ENCODE measurements at regions not wholly inside any gene's neighbourhood (a gene's known extent, or its start where the extent isn't known, plus 50 kb on each side); places are given as distances from the start of the nearest gene placed in this dataset.

DNA sequence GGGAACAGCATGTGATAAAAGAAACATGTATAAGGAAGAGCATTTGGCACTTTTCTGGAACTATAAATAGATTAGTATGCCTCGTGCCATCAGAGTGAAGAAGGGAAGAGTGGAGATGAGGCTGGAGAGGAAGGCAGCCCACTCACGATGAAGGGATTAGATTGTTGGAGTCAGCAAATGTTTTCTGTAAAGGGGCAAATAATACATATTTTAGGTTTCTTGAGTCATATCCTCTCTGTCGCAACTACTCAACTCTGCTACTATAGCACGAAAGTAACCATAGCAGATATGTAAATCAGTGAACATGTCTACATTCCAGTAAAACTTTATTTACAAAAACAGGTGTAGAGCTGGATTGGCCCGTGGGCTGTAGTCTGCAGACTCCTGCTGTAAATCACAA lies 147.8 kb downstream of the TENT5C start:
- H3K4me1 Mint-ChIP-seq (ENCODE audit: insufficient read depth, unreplicated experiment) = peaks cover 12% of the 10 kb centered on the region
- no peak overlapping the region for H3K4me3 Mint-ChIP-seq (ENCODE audit: unreplicated experiment)
- no TSS peak for BruUV-seq (replicated peaks)
- no peaks in the 10 kb centered on the region for H3K36me3 Mint-ChIP-seq (ENCODE audit: insufficient read depth, unreplicated experiment)
- ChIA-PET CTCF (interaction anchor here (0.6 to 10.7 kb wide), 54 partner anchors 8 to 634 kb away, joined by 3 to 395 read pairs (median 4); partner anchors contain the start of gene TENT5C), POLR2A (interaction anchor here (0.8 to 1.5 kb wide), 6 partner anchors 97 to 246 kb away, joined by 3 to 12 read pairs (median 3); no protein-coding TSS in a partner anchor)
- TF ChIP-seq, protein P1, sequence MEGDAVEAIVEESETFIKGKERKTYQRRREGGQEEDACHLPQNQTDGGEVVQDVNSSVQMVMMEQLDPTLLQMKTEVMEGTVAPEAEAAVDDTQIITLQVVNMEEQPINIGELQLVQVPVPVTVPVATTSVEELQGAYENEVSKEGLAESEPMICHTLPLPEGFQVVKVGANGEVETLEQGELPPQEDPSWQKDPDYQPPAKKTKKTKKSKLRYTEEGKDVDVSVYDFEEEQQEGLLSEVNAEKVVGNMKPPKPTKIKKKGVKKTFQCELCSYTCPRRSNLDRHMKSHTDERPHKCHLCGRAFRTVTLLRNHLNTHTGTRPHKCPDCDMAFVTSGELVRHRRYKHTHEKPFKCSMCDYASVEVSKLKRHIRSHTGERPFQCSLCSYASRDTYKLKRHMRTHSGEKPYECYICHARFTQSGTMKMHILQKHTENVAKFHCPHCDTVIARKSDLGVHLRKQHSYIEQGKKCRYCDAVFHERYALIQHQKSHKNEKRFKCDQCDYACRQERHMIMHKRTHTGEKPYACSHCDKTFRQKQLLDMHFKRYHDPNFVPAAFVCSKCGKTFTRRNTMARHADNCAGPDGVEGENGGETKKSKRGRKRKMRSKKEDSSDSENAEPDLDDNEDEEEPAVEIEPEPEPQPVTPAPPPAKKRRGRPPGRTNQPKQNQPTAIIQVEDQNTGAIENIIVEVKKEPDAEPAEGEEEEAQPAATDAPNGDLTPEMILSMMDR (IDR thresholded peaks at IDR 0.05; ENCODE audit: unreplicated experiment) = no peak
- peak; percentile 46 for DNase-seq (ENCODE audit: unreplicated experiment)
- intact Hi-C loops (cut with micrococcal nuclease) = loop anchor here (1.0 to 5.0 kb wide), 4 partner anchors 148 to 686 kb away; no protein-coding TSS in a partner anchor
- no peaks in the 10 kb centered on the region for H3K27me3 Mint-ChIP-seq (ENCODE audit: insufficient read depth, unreplicated experiment)
- no peak overlapping the region for H3K27ac Mint-ChIP-seq (ENCODE audit: low read depth, unreplicated experiment)
- H3K9me3 Mint-ChIP-seq (ENCODE audit: unreplicated experiment) = no peaks in the 10 kb centered on the region

DNA sequence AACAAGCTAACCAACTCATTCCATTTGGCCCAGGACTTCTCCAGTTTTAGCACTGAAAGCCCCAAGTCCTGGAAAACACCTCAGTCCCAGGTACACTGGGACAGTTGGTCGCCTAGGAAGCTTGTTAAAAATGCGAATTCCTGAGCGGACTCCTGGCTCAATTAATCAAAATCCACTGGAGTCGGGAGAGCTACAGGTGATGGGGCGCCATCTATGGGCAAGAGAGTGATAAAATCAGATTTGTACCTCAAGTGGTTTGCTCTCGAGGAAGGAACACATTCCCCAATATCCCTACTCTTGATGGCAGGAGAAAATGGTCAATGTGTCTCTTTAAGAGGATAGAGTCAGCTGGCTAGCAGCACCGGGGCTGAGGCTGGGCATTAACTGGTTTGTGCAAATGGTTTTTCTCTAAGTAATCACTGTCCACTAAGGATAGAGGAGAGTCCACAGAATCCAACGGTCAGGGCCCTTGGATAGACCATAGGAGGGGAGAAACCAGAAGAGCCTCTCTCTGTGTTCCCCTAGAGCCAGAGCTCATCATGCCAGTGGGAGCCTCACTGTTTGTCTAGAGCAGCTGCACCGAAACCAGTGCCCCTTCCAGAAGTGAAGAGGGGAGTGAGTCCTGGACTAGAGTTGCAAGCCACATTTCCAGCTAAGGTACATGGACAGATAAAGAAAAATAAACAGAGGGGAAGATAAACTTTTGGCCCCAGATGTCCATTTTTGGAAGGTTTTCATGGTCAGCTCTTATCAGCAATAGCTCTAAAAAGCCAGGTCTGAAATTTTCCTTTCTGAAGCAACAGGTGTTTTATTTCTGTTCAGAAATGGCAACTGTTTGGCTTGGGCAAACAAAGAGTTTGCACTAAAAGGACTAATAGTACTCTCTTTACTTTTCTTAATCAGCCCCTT lies 148.5 kb downstream of the TENT5C start:
- Mint-ChIP-seq H3K9me3 (ENCODE audit: unreplicated experiment) (no peaks in the 10 kb centered on the region), H3K27me3 (ENCODE audit: insufficient read depth, unreplicated experiment) (no peaks in the 10 kb centered on the region), H3K27ac (ENCODE audit: low read depth, unreplicated experiment) (no peak overlapping the region), H3K4me3 (ENCODE audit: unreplicated experiment) (no peak overlapping the region), H3K36me3 (ENCODE audit: insufficient read depth, unreplicated experiment) (no peaks in the 10 kb centered on the region), H3K4me1 (ENCODE audit: insufficient read depth, unreplicated experiment) (peaks cover 17% of the 10 kb centered on the region)
- intact Hi-C loops (cut with micrococcal nuclease) = loop anchor here (1.0 to 5.0 kb wide), 3 partner anchors 219 to 687 kb away; no protein-coding TSS in a partner anchor
- peak; percentile 83 for DNase-seq (ENCODE audit: unreplicated experiment)
- BruUV-seq (replicated peaks) = no TSS peak
- POLR2A ChIA-PET = interaction anchor here (0.8 to 1.5 kb wide), 8 partner anchors 13 to 247 kb away, joined by 3 to 12 read pairs (median 3); no protein-coding TSS in a partner anchor
- CTCF ChIA-PET = interaction anchor here (0.6 to 10.7 kb wide), 66 partner anchors 9 to 685 kb away, joined by 3 to 395 read pairs (median 4); partner anchors contain the start of gene TENT5C
- TF ChIP-seq, protein P1 (IDR thresholded peaks at IDR 0.05; ENCODE audit: unreplicated experiment) = peak; percentile 74

DNA sequence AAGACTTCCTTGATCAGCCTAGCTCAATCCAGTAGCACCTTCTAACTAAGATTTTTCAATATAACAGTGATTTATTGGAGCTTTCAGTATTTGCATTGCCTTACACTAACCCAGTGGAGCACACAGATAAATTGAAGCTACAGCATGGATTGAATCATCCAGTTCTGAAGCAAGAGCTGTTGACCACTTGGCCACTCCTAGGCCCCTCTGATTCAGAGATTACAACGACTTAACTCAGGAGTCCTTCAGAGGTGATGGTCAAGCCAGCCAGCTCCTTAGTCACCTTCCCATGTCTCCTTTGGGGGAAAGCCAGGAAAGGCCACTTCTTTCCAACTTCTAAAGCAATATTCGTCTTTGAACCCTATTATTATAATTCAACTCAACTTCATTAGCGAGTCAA lies 151.8 kb downstream of the TENT5C start:
- POLR2A ChIA-PET = interaction anchor here (0.9 to 1.3 kb wide), 4 partner anchors 23 to 245 kb away, joined by 3 to 5 read pairs (median 3); no protein-coding TSS in a partner anchor
- TF ChIP-seq, protein P1 (IDR thresholded peaks at IDR 0.05; ENCODE audit: unreplicated experiment) = no peak
- BruUV-seq (replicated peaks) = no TSS peak
- CTCF ChIA-PET = interaction anchor here (0.6 to 10.7 kb wide), 55 partner anchors 9 to 870 kb away, joined by 3 to 395 read pairs (median 4); no protein-coding TSS in a partner anchor
- intact Hi-C loops (cut with micrococcal nuclease) = loop anchor here (1.0 to 2.0 kb wide), 2 partner anchors 223 to 245 kb away; no protein-coding TSS in a partner anchor
- Mint-ChIP-seq H3K4me3 (ENCODE audit: unreplicated experiment) (no peak overlapping the region), H3K36me3 (ENCODE audit: insufficient read depth, unreplicated experiment) (no peaks in the 10 kb centered on the region), H3K27me3 (ENCODE audit: insufficient read depth, unreplicated experiment) (no peaks in the 10 kb centered on the region), H3K9me3 (ENCODE audit: unreplicated experiment) (no peaks in the 10 kb centered on the region), H3K27ac (ENCODE audit: low read depth, unreplicated experiment) (no peak overlapping the region), H3K4me1 (ENCODE audit: insufficient read depth, unreplicated experiment) (peaks cover 17% of the 10 kb centered on the region)
- DNase-seq (ENCODE audit: unreplicated experiment) = peak; percentile 30

Measured in MCF 10A (cell line).